Loucy (cell line): ENCODE measurements at regions not wholly inside any gene's neighbourhood (a gene's known extent, or its start where the extent isn't known, plus 50 kb on each side); places are given as distances from the start of the nearest gene placed in this dataset.

Experiments
- H2AFZ ChIP-seq: fragments of 200-600 bp; sonication (generic); 2 replicates; pipeline ENCODE4 v1.6.0; 2016; ENCODE audit warnings: antibody characterized with exemption, mild to moderate bottlenecking, low read length, moderate library complexity
- H3F3A ChIP-seq: fragments of 200-600 bp; 2 replicates; pipeline ENCODE4 v1.6.0; 2016; ENCODE audit warnings: antibody characterized with exemption, low read depth, mild to moderate bottlenecking
- H3K27me3 ChIP-seq: fragments of 200-600 bp; sonication (generic); 2 replicates; pipeline ENCODE4 v1.6.1; 2014; ENCODE audit warnings: low read length, mild to moderate bottlenecking; ENCODE audit not compliant: insufficient read depth, poor library complexity, severe bottlenecking
- H3K36me3 ChIP-seq: fragments of 200-600 bp; sonication (generic); 2 replicates; pipeline ENCODE4 v1.6.1; 2016; ENCODE audit warnings: low read length; ENCODE audit not compliant: insufficient read depth
- H3K4me1 ChIP-seq: fragments of 200-600 bp; sonication (generic); 2 replicates; pipeline ENCODE4 v1.5.1; 2014; ENCODE audit warnings: low read length, mild to moderate bottlenecking; ENCODE audit not compliant: insufficient read depth, poor library complexity, severe bottlenecking
- H3K4me2 ChIP-seq: fragments of 200-600 bp; sonication (generic); 2 replicates; pipeline ENCODE4 v1.6.0; 2014; ENCODE audit warnings: antibody characterized with exemption, low read length, low read depth, mild to moderate bottlenecking; ENCODE audit not compliant: poor library complexity, severe bottlenecking
- H3K4me3 ChIP-seq: fragments of 200-600 bp; sonication (generic); 2 replicates; pipeline ENCODE4 v1.5.1; 2014; ENCODE audit warnings: low read length, mild to moderate bottlenecking, mixed read lengths; ENCODE audit not compliant: poor library complexity, severe bottlenecking
- H3K79me2 ChIP-seq: fragments of 200-600 bp; sonication (generic); 2 replicates; pipeline ENCODE4 v1.6.1; 2014; ENCODE audit warnings: low read length; ENCODE audit not compliant: insufficient read depth
- H3K9ac ChIP-seq: fragments of 200-600 bp; sonication (generic); 2 replicates; pipeline ENCODE4 v1.6.0; 2014; ENCODE audit warnings: mild to moderate bottlenecking, low read depth, low read length, moderate library complexity; ENCODE audit not compliant: poor library complexity, severe bottlenecking
- H3K9me2 ChIP-seq: fragments of 200-600 bp; sonication (generic); replicated peaks from 2 replicates; pipeline ENCODE4 v1.6.1; 2016; ENCODE audit warnings: low read depth, low read length, mixed read lengths
- H3K9me3 ChIP-seq: fragments of 200-600 bp; sonication (generic); 2 replicates; pipeline ENCODE4 v1.6.1; 2014; ENCODE audit warnings: mild to moderate bottlenecking, antibody characterized with exemption, low read length, low read depth; ENCODE audit not compliant: insufficient read depth
- H4K20me1 ChIP-seq: fragments of 200-600 bp; sonication (generic); 2 replicates; pipeline ENCODE4 v1.6.0; 2014; ENCODE audit warnings: antibody characterized with exemption, low read length, mild to moderate bottlenecking; ENCODE audit not compliant: insufficient read depth, poor library complexity, severe bottlenecking
- EZH2phosphoT487 ChIP-seq: fragments of 200-600 bp; IDR thresholded peaks from 2 replicates; pipeline ENCODE4 v1.6.1; 2018; ENCODE audit warnings: antibody characterized with exemption, mild to moderate bottlenecking, moderate library complexity, borderline replicate concordance
- TF ChIP-seq, protein P1 (sequence below): fragments of 200-600 bp; sonication (generic); conservative IDR thresholded peaks from 2 replicates; pipeline ENCODE4 v1.5.1; 2014; ENCODE audit warnings: mild to moderate bottlenecking, antibody characterized with exemption, low read length

DNA sequence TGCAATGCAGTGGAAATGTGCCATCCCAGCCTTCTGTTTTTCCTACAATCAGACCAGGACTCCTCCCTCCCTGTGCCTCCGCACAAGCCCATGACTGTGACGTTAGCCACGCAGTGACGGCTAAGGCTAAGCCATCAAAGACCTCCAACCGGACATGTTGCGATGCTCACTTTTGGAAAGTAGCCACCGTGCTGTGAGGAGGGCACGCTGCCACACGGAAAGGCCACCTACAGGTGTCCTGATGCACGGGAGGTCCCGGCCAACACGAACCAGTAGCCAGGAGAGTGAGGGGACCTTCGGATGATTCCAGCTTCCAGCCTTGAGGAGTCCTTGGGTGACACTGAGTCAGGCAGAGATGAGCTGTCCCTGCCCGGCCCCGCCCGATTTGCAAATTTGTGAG is 53.9 kb downstream of the FOXL1 start:
- Histone ChIP-seq H3F3A (no peaks in the 10 kb centered on the region), H3K9ac (peak overlapping the region; percentile 17), H3K4me1 (peaks cover 22% of the 10 kb centered on the region), H2AFZ (peak overlapping the region; percentile 10; the same call in 1 of the 2 replicates), H3K4me3 (peak overlapping the region; percentile 23), H3K9me3 (no peaks in the 10 kb centered on the region), H4K20me1 (no peaks in the 10 kb centered on the region), H3K4me2 (peak overlapping the region; percentile 58), H3K79me2 (no peaks in the 10 kb centered on the region), H3K36me3 (no peaks in the 10 kb centered on the region), H3K27me3 (no peaks in the 10 kb centered on the region), H3K9me2 (no peaks in the 10 kb centered on the region)
- TF ChIP-seq, protein P1, sequence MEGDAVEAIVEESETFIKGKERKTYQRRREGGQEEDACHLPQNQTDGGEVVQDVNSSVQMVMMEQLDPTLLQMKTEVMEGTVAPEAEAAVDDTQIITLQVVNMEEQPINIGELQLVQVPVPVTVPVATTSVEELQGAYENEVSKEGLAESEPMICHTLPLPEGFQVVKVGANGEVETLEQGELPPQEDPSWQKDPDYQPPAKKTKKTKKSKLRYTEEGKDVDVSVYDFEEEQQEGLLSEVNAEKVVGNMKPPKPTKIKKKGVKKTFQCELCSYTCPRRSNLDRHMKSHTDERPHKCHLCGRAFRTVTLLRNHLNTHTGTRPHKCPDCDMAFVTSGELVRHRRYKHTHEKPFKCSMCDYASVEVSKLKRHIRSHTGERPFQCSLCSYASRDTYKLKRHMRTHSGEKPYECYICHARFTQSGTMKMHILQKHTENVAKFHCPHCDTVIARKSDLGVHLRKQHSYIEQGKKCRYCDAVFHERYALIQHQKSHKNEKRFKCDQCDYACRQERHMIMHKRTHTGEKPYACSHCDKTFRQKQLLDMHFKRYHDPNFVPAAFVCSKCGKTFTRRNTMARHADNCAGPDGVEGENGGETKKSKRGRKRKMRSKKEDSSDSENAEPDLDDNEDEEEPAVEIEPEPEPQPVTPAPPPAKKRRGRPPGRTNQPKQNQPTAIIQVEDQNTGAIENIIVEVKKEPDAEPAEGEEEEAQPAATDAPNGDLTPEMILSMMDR: no peak
- no peak for TF ChIP-seq EZH2phosphoT487

GRCh38 chr16:86632944-86633343 is 54.6 kb downstream of the FOXL1 start:
- H3K79me2 ChIP-seq: no peaks in the 10 kb centered on the region
- H3K4me3 ChIP-seq: no peak overlapping the region
- peaks cover 22% of the 10 kb centered on the region for H3K4me1 ChIP-seq
- H2AFZ ChIP-seq: no peak overlapping the region
- TF ChIP-seq, protein P1: no peak
- TF ChIP-seq EZH2phosphoT487: no peak
- no peaks in the 10 kb centered on the region for H3K27me3 ChIP-seq
- H3K36me3 ChIP-seq: no peaks in the 10 kb centered on the region
- H3K9me2 ChIP-seq: no peaks in the 10 kb centered on the region
- H3K4me2 ChIP-seq: no peak overlapping the region
- H3K9ac ChIP-seq: no peak overlapping the region
- H4K20me1 ChIP-seq: no peaks in the 10 kb centered on the region
- H3F3A ChIP-seq: no peaks in the 10 kb centered on the region
- H3K9me3 ChIP-seq: no peaks in the 10 kb centered on the region

GRCh38 chr16:86634292-86634691 is 55.9 kb downstream of the FOXL1 start:
- no peaks in the 10 kb centered on the region for H3K36me3 ChIP-seq
- no peak overlapping the region for H2AFZ ChIP-seq
- no peak overlapping the region for H3K4me2 ChIP-seq
- H3K9me3 ChIP-seq: no peaks in the 10 kb centered on the region
- no peak overlapping the region for H3K4me3 ChIP-seq
- no peak overlapping the region for H3K9ac ChIP-seq
- TF ChIP-seq, protein P1: no peak
- TF ChIP-seq EZH2phosphoT487: no peak
- H3F3A ChIP-seq: no peaks in the 10 kb centered on the region
- H3K27me3 ChIP-seq: no peaks in the 10 kb centered on the region
- H3K79me2 ChIP-seq: no peaks in the 10 kb centered on the region
- no peaks in the 10 kb centered on the region for H3K9me2 ChIP-seq
- no peaks in the 10 kb centered on the region for H4K20me1 ChIP-seq
- H3K4me1 ChIP-seq: peaks cover 22% of the 10 kb centered on the region
